ENCODE measurements at regions not wholly inside any gene's neighbourhood (a gene's known extent, or its start where the extent isn't known, plus 50 kb on each side); places are given as distances from the start of the nearest gene placed in this dataset.

- no peak for DNase-seq (ENCODE audit: low read depth in 2 of 2)
These were observed 168.4 kb downstream of the RND3 start for GRCh38 chr2:150319085-150319484.

DNA sequence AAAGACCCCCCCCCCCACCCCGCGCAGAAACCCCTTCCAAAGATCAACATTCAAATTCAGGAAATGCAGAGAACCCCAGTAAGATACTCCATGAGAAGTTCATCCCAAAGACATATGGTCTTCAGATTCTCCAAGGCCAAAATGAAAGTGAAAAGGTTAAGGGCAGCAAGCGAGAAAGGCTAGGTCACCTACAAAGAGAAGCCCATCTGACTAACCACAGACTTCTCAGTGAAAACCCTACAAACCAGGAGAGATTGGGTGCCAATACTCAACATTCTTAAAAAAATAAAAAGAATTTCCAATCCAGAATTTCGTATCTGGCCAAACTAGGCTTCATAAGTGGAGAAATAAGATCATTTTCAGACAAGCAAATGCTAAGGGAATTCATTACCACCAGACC is 175.2 kb downstream of the RND3 start:
- no peak for DNase-seq (ENCODE audit: low read depth in 2 of 2)

DNA sequence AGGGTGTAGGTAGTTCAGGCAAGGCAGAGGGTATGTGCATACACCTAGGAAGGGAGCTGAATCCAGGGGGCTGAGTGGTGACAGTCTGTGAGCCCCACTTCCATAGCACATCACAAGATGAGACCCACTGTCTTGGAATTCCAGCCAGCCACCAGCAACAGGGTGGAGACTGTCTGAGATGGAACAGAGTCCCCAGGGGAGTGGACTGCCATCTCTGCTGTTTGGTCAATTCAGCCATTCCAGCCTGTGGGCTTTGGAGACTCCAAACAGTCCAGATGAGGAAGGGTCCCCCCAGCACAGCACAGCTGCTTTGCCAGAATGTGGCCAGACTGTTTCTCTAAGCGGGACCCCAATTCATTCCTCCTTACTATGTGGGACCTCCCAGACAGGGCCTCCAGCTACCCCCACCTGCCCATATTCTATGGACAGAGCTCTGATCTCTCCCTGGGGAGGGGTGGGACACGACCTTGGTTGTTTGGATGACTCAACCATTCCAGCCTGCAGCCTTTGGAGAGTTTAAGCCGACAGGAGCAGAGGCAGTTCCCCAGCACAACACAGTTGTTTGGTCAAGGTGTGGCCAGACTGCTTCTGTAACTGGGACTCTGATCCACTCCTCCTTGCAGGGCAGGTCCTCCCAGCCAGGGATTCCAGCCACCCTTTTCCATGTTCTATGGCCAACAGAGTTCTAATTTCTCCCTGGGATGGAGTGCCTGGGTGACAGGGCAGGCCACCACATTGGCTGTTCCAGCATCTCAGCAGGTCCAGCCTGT is 178.0 kb downstream of the RND3 start:
- DNase-seq (ENCODE audit: low read depth in 2 of 2) = no peak

DNA sequence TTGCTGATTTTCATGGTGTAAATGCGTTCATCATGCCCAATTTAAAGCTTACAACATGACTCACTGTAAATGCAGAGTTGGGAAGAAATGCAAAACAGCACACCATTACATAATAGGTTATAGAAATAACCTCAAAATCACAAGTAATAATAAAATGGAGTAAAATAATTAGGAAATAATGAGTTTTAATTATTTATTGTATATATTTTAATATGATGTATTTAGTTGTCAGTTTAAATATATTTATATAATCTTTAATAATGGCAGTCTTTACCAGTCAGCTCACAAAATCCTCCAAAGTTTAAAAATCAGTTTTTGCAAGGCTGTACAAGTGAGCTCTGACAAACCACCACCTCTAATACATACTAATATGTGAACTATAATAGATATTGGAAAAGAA is 180.2 kb downstream of the RND3 start:
- DNase-seq (ENCODE audit: low read depth in 2 of 2) = no peak

DNA sequence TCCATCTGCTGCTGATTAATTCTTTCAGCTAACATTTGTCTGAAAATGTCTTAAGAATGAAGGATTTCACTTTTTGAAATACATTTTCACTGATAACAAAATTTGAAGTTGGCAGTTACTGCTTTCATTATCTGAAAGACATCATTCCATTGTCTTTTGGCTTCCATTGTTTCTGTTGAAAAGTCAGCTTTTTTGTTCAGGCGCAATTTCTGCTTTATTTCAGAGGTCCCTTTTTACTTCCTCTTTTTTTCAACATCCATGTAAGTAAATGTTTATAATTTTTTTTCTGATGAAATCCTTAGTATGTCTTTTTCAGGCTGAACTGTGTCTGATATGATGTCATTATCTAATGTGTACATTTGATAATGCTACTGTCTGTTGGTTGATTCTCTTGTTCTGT is 184.2 kb downstream of the RND3 start:
- peak in 1 of 2 donors; percentile 18 for DNase-seq (ENCODE audit: low read depth in 2 of 2)

- DNase-seq (ENCODE audit: low read depth in 2 of 2) = no peak
These were observed 188.7 kb downstream of the RND3 start for GRCh38 chr2:150298571-150299305.

- DNase-seq (ENCODE audit: low read depth in 2 of 2) = peak; percentile 89 to 95
These were observed 190.5 kb downstream of the RND3 start for GRCh38 chr2:150296770-150297546.

GRCh38 chr2:150295544-150295943 is 191.9 kb downstream of the RND3 start:
- DNase-seq (ENCODE audit: low read depth in 2 of 2) = no peak

DNA sequence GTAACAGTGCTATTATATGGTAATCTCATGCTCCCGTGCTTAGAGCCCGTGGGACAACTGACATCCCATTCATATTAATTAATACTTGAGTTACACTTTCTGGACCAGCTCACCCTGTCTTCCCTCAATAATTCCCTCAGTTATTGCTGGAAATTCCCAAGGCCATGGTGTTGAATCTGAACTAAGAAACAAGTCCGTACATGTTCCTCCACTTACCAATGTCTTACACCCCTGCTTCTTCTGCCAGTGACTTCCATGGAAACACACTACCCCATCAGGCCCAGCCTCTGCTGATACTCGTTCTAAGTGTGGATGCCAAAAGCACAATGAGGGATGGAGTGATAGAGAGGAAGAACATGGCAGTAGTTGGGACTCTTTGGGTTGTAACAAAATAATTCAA is 193.7 kb downstream of the RND3 start:
- DNase-seq (ENCODE audit: low read depth in 2 of 2) = no peak

DNA sequence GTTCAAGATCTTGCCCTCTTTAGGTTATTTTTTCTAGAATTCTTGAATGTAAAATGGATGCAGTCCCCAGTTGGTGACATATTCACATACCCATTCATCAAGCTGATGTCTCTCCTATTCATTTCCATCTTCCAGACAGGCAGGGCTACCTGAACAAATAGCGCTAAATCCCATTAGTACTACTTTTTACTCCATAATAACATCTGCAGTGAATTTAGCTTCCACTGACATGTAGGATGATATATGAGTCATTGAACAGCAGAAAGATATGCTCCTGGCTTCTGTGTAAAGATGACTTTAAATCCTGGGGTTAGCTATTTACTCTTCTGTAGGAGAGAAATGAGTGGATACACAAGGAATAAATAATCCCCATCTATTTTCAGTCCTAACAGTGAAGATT is 194.7 kb downstream of the RND3 start:
- DNase-seq (ENCODE audit: low read depth in 2 of 2) = no peak

GRCh38 chr2:150292192-150292591 is 195.3 kb downstream of the RND3 start:
- no peak for DNase-seq (ENCODE audit: low read depth in 2 of 2)

DNA sequence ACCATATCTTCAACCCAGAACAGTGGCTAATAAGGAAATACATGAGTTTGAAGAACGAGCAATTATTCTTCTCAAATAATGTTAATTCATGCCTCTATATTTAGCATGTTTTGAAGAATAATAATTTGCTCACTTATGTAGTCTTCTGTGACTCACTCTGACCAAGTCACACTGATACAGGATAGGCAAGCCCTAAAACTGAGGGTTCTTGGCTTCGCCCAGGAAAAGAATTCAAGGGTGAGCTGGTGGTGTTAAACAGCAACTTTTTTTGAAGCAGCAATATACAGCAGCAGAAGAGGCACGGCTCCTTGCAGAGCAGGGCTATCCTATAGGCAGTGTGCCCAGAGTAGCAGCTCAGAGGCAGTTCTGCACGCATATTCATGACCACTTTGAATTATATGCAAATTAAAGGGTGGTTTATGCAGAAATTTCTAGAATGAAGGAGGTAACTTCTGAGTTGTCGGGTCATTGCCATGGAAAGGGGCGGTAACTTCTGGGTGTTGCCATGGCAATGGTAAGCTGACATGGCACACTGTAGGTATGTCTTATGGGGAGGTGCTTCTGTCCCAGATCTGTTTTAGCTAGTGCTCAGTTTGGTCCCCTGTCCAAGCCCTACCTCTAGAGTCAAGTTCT is 200.6 kb downstream of the RND3 start:
- no peak for DNase-seq (ENCODE audit: low read depth in 2 of 2)

DNA sequence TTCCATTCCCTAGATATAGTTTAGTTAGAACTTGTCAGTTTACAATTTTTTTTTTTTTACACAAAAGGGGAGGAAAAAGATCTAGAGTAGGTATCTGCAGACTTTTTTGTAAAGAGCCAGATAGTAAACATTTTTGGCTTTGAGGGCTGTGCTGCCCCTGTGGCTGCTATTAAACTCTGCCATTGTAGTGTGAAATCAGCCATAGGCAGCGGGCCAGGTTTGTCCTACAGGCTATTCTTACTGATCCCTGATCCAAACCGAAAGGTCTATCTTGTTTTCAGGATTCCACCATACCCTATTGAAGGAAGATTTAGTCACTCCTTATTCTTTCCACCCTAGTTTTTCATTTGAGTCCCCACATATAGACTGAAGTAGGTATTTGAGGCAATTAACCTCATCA is 203.4 kb downstream of the RND3 start:
- no peak for DNase-seq (ENCODE audit: low read depth in 2 of 2)

DNA sequence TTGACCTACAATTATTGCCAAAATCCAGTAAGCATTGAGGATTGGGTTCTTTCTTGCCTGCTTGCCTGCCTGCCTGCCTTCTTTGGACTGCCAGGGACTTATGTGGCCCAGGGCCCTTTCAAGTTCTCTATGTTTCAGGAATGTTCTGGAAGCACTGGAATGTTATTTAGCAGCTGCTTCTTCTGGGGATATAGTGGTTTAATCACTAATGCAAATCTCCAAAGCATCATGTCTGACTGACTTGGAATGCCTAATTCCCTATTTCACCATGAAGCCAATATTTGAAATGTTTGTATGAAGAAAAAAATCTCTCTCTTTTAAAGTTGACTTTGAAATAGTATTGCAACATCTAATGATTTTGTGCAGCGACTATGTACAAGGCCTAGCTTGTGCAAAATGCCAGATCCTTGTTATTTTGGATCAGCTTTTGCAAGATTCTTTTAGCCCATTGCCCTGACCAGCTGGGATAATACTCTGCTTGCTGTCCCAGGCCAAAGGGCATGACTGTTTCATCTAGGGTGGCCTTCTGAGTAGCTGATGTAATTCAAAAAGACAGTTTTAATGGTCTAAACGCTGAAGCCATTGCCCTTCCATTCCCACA is 204.6 kb downstream of the RND3 start:
- DNase-seq (ENCODE audit: low read depth in 2 of 2) = no peak

DNA sequence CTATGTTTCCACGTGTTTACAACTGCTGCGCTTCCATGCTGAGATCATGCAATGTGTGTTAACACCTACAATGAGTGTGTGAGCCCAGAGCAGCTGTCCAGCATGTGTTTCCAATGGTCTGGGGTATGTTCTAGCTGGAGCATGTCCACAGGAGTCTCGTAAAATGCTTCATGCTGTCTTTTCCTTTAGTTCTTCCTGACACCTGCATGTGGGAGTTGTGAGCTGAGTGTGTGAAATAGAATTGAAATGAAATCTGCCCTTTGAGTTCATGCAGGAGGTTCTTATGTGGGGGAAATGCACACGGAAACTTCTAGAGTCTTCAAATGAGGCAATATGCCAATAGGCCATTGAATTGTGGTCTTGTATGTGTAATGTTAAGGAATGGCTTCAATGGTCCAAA is 205.1 kb downstream of the RND3 start:
- no peak for DNase-seq (ENCODE audit: low read depth in 2 of 2)

DNA sequence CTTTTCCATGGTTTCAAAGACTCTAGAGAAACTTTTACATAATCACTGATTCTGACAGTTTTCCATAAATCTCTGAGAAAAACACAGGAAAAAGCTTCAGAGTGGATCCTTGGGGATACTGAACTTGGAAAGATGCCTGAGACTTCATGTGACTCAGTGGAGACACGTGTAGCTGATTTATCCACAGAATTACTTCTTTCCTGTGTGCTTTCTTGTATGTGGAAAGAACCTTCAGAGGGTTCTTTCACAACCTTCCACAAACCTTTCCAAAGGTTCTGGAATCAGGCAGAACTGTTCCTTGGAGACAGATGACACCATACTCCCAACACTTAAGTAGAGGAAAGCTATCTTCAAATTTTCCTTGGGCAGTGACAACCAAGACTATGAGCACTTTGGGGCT is 207.2 kb downstream of the RND3 start:
- DNase-seq (ENCODE audit: low read depth in 2 of 2) = peak in 1 of 2 donors; percentile 82

DNA sequence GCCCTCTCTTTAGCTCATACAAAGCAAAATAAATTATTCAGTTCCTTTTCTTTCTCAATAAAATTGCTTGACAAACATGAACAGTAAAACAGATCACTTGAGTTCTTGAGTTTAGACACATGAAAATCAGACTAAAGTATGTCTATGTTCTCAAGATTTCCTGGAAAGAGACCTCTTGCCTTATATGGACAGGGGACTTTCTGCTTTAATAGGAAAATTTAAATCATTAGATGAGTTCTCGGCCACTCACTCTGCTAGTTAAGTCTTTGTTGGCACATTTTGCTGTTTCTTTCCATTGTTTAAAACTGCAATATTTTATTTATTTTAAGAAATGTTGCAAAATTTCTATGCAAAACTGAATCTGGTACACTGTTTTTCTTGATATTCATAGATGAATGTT is 207.8 kb downstream of the RND3 start:
- no peak for DNase-seq (ENCODE audit: low read depth in 2 of 2)

- DNase-seq (ENCODE audit: low read depth in 2 of 2) = no peak
These were observed 210.7 kb downstream of the RND3 start for GRCh38 chr2:150276737-150277136.

DNA sequence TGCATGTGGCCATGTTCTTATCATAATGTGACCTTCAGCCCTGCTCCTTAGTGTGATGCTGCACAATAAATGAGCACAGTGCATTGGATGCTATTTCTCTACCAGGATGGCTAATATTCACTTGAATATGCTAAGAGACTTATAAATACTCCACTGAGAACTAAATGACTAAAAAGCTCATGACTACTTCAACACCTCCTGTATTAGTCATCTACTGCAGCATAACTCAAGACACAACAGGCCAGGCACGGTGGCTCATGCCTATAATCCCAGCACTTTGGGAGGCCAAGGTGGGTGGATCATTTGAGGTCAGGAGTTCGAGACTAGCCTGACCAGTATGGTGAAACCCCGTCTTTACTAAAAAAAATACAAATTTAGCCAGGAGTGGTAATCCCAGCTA is 213.4 kb downstream of the RND3 start:
- DNase-seq (ENCODE audit: low read depth in 2 of 2) = no peak

- no peak for DNase-seq (ENCODE audit: low read depth in 2 of 2)
These were observed 215.3 kb downstream of the RND3 start for GRCh38 chr2:150271952-150272802.
